GDM1 (cell line): ENCODE measurements at regions not wholly inside any gene's neighbourhood (a gene's known extent, or its start where the extent isn't known, plus 50 kb on each side); places are given as distances from the start of the nearest gene placed in this dataset.

Experiments used
- DNase-seq: peaks from one replicate; lab custom pipeline; 2025; lab: John Stamatoyannopoulos, UW

GRCh38 chr6:44531442-44532015 lies 144.0 kb downstream of the CDC5L start:
- no peak for DNase-seq

DNA sequence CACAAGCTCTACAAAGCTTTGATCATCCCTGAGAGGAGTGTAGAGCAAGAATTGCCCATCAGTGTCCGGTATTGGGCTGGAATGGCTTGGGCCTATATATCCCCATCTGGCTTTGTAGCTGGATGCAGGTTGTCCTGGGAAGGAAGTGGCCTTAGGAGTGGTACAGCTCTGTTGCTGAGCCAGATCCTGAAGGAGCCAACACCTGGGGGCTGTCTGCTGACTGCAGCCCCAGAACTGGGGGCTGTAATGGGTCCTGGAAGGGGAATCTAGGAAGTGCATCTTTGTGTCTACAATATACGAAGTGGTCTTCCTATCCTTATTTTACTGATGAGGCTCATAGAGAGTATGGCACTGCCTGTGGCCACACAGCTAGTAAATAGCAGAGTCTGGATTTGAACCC lies 145.9 kb downstream of the CDC5L start:
- no peak for DNase-seq

DNA sequence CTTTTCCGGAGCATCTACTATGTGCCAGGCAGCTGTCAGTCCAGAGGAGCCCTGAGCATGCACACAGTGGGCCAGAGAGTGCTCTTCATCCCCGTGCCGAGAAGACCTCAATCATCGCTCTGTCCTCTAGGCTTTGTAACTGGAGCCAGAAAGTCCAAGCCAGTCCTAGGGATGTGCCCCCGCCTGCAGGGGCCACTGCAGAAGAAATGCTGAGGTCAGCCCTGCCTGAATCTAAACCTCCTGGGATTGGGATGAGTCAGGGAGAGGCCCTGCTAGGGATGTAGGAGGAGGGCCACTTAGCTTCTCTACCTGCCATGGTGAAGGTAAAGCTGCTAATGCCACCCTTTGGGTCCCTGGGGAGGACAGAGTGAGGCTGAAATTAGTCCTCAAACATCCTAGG lies 146.8 kb downstream of the CDC5L start:
- DNase-seq: no peak

GRCh38 chr6:44535446-44535845 lies 147.9 kb downstream of the CDC5L start:
- no peak for DNase-seq

DNA sequence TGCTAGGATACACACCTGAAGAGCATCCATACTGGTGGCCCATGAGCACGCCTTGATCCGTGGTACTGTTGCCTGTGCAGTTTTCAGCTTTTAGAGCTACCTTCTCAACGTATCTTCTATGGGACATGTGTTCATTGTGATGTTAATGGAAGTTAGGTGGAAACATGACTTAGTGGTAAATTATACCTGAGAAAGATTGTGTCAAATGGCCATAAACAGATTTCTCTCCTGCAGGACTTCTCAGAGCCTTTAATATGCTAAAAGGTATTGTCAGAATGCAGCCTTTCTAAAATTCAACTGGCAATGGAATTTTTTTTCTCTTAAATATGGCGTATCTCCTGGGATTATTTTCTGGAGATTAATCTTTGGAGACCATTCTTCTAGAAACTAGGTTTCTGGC lies 148.5 kb downstream of the CDC5L start:
- no peak for DNase-seq

DNA sequence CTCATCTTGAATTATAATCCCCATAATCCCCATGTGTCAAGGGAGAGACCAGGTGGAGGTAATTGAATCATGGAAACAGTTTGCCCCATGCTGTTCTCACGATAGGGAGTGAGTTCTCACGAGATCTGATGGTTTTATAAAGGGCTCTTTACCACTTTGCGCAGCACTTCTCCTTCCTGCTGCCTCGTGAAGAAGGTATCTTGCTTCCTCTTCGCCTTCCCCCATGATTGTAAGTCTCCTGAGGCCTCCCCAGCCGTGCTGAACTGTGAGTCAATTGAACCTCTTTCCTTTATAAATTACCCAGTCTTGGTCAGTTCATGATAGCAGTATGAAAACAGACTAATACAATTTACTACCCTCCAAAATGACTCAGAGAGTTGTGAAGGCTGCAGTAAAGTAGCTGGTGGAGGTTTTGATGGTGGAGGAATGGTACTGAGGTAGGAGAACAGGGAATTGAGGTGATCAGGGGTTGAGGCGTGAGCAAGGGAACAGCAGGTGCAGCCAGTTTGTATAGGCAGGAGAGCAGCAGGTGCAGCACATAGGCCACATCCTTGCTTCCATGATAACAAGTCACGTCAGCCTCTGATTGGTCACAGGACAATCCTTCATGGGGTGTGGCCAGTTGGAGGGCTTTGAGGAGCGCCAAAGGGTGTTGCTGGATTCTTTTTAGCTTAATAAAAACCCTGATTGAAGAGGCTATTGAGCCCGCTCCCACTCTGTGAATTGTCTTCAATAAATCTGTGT lies 150.0 kb downstream of the CDC5L start:
- DNase-seq: no peak

- no peak for DNase-seq
These were observed 150.8 kb downstream of the CDC5L start for GRCh38 chr6:44538131-44538806.

DNA sequence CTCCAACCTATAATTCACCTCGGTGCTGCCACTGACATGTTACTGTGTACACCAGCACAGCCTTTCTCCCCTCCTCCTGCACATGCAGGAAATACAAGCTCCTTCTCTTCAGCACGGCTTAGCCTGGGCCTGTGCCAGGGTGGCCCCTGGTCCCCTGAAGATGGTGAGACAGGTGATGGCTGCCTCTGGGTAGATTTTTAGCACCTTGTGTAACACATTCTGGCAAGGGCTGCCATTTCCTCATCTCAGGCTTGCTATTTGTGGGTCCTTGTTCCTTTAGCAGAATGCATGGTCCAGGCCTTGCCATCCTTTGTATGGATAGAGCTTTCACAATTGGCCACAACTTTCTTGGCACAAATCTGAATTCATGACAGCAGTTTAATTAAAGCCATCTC lies 151.3 kb downstream of the CDC5L start:
- no peak for DNase-seq

- DNase-seq: no peak
These were observed 152.3 kb downstream of the CDC5L start for GRCh38 chr6:44539701-44540355.

- DNase-seq: no peak
These were observed 153.4 kb downstream of the CDC5L start for GRCh38 chr6:44540881-44541280.

DNA sequence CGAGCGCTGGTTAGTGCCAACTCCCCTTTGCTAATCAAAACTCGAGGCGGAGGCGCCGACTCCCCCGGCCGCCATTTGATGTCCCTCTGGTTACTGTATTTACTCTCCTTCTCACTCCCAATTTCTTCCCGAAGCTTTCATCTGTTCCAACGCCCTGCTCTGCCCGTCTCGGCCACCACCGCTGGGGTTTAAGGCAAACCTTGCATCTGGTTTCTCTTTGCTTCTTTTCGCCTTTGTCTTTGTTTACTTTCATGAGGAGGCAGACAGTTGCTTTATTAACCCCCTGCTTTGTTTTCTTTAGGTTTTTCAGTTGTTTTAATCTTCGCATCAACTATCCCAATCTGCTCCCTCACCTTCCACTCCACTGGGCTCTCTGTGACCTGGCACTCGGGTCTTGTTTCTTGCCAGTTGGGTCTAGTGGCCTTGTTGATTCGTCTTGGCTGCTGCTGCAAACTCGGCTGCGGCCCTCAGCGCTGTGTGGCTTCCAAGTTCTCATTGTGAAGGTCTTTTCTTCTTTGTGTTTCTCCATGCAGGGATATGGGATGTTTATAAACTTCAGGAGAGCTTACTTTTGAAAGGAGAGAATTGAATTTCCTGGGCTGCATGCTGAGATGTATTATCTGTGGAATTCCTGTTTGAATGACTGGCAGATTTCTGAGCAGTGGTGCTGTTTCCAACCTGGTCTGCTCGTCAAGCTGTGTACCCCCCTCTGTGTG lies 155.1 kb downstream of the CDC5L start:
- no peak for DNase-seq

- no peak for DNase-seq
These were observed 156.2 kb downstream of the CDC5L start for GRCh38 chr6:44543664-44544063.

DNA sequence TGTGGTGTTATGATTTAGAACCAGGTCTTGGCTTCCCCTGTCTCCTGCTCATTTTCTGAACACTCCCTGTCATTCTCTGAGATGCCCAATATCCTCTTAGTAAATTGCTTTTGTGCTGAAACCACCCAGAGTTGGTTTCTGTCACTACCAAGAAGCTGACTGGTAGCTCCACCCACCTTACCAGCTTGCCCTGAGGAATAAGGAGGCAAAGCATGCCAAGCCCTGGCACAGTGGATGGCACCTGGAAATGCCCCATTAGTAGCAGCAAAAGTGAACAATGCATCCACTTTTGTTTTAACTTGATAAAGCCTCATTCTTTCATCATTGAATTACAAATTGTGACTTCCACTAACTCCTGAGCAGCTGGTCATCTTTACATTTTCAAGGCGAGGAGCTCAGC lies 157.7 kb downstream of the CDC5L start:
- no peak for DNase-seq

- DNase-seq: no peak
These were observed 160.8 kb downstream of the CDC5L start for GRCh38 chr6:44548319-44548718.

DNA sequence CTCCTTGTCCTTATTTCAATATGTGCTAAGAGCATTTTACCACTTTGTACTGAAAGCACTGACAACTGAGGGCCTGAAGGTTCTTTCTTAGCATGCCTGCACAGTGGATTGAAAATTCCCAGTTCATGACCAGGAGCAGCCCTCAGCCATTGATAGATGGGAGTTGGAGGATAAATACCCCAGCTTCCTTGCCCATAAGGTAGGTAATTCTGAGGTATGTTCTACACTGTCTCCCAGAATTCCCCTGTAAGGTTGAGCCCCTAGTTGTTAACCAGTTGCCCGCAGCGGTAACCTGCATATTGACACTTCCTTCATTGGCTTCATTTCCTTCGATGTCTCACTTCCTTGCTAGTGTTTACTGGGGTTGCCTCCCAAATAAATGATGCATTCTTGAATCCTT lies 162.0 kb downstream of the CDC5L start:
- DNase-seq: no peak

- DNase-seq: no peak
These were observed 166.7 kb downstream of the CDC5L start for GRCh38 chr6:44554194-44554593.

DNA sequence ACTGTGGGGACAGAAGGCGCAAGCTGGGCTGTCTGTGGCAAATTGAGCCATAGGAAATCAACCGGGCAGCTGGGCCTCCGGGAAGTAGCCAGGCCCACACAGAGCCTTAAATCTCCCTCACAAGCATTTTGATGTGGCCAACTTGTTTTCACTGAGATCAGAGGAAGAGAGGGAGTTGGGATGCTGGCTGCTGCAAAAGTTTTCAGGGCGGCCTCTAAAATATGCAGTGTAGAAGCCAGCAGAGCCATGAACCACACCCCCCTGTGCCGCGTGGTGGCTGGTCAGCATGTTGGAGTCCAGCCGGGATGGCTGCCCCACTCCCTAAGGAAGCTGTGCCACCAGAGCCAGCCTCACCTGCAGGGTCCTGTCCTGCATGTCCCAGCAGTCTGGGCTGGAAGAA lies 167.4 kb downstream of the CDC5L start:
- no peak for DNase-seq

DNA sequence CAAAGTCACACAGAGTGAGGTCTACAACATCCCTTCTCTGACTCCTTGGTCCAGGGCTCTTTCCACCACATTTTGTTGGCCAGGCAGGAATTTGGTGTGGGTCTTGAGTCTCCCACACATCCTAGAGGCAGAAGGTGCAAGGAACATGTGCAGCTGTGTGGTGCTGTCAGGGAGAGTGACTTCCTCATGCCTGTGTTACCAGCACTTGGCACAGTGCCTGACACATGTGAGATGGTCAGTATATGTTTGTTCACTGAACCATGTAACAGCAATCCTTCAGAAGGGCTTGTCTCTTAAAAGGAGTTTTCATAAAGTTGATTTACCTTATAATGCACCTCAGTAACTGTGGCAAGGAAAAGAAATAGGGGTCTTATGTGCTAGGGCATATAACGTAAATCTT lies 168.5 kb downstream of the CDC5L start:
- DNase-seq: no peak

DNA sequence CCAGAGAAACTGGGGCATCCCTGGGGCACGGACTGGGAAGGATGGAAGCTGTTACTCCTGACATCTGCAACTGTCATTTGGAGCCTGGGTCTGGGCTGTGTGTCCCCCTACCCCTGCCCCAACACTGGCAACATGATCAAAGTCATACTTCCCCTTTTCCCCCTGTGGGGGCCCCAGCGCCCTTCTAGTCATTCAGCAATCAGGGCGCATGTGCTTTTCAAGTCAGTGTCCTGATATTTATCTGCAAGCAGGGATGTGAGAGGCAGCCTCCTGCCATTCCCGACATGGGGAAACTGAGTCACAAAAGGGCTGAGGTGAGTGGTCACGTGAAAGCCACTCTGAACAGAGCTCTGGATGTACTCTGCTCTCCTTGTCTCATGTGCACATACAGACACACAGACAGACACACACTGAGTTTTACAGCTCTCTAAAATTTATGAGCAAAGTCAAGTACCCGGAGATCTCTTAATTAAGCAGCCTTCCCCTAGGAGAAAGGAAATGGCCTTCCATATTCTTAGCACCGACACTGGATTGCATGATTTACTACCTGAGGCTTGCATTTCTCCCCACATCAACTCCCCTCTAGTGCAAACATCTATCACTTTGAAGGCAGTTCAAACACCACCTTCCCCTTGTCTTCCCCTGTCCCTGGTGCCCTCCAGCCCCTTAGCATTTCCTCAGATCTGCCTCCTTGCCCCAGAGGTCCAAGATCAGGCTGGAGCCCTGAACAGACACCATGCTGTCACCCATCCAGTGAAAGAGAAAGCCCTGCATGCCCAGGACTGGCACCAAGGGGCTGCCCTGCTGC lies 170.7 kb downstream of the CDC5L start:
- DNase-seq: no peak

DNA sequence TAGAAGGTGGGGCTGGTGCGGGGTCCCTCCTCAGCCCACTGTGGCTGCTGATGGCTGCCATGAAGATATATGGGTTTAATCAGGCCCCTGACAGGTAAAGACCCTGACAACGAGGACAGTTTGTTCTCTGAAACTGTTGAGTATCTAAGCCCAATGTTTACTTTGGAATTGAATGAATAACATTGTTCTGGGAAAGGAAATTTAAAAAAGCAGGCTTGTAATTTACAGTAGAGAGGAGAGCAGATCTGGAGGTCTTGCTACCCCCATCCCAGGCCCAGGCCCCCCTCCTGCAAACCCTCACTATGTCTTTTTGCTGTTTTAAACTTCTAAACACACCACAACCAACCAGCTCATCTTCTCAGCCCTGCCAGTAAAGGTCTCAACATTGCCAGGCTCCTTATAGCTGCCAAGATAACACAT lies 171.3 kb downstream of the CDC5L start:
- no peak for DNase-seq

DNA sequence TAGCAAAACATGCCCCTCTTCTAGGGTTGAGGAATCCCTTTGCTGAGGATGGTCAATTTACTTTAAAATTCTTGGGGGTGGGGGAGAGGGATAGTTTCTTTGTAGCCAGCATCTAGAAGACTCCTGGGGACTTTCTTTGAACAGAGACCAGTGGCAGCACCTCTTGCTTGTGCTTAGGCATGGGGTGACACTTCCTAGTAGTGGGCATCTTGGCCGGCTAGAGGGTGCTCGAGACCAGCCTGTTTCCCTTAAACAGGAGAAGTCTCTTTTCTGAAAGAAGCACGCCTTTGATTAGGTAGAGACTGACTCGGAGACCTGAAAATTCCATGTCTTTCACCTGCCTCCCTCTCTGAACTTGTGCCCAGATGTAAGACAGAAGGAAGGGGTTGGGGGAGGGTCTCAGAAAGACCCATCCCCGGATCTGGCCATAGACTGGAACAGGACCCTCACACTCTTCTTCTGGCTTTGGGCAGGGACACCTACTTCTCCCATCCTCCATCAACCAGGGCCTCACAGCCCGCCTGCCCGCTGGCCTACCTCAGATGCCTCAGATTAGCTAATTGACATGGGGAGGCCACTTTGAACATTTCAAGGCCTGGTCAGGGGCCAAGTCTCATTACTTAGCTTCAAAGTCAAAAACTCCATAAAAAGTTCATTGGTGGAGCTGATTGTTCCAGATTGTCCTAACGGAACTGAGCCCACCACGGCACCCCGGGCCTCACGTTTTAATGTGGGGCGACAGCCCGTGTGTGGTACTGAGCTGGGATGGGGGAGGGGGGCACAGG lies 172.2 kb downstream of the CDC5L start:
- DNase-seq: no peak
